ENCODE measurements at regions not wholly inside any gene's neighbourhood (a gene's known extent, or its start where the extent isn't known, plus 50 kb on each side); places are given as distances from the start of the nearest gene placed in this dataset.

DNA sequence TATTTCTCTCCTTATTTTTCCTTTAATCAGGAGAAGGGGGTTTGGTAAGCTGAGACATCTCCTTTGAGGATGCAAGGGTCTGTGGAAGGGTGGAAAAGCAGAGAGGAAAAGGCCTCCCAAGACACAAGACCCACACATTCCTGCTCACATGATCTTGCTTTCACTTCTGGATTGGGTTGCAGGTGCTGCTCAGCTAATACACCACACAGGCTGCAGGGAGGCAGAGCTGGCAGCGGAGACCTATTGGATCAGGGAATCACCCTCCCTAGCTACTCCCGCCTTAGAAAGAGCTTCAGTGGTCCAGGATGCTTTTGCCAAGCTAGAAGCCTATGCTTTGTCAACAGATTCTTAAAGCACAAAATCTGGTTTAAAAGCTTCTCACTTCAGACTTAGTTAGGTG, 87.6 kb upstream of the IL33 start (continued):
- TF ChIP-seq JUNB (IDR thresholded peaks at IDR 0.05; ENCODE audit: unreplicated experiment) = no peak
- no peak for TF ChIP-seq EZH2phosphoT487 (IDR thresholded peaks at IDR 0.05; ENCODE audit: unreplicated experiment)
- TF ChIP-seq POLR2AphosphoS5 (IDR thresholded peaks at IDR 0.05; ENCODE audit: low read depth) = no peak

DNA sequence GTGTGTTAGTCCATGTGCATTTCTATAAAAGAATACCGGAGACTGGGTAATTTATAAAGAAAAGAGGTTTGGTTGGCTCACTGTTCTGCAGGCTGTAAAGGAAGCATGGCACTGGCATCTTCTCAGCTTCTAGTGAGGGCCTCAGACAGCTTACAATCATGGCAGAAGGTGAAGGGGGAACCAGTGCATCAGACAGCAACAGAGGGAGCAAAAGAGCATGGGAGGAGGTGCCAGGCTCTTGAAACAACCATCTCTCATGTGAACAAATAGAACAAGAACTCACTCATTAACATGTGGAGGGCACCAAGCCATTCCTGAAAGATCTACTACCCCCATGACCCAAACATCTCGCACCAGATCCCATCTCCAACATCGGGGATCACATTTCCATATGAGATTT, 89.2 kb upstream of the IL33 start:
- no peak overlapping the region for H3K4me2 ChIP-seq
- no peak overlapping the region for H3K4me3 ChIP-seq
- no peaks in the 10 kb centered on the region for H3K9me3 Mint-ChIP-seq

More for the DNA sequence above, 89.2 kb upstream of the IL33 start:
- Histone ChIP-seq H3K9me2 (ENCODE audit: insufficient read depth) (0 out of 2 replicates have a peak, but pooled peaks cover 3% of the 10 kb centered on the region), H3F3A (replicated peaks; ENCODE audit: low read depth) (no peaks in the 10 kb centered on the region), H3K27ac (ENCODE audit: low read depth) (no peak overlapping the region), H2AFZ (peak overlapping the region; percentile 3; the same call in 1 of the 2 replicates), H3K4me1 (ENCODE audit: insufficient read depth) (no peaks in the 10 kb centered on the region), H4K20me1 (replicated peaks; ENCODE audit: insufficient read depth) (no peaks in the 10 kb centered on the region), H3K27me3 (ENCODE audit: insufficient read depth) (no peaks in the 10 kb centered on the region), H3K79me2 (replicated peaks; ENCODE audit: insufficient read depth) (no peaks in the 10 kb centered on the region), H3K36me3 (ENCODE audit: insufficient read depth) (no peaks in the 10 kb centered on the region)
- H3K36me3 Mint-ChIP-seq (ENCODE audit: low read depth) = no peaks in the 10 kb centered on the region
- no peak overlapping the region for H3K27ac Mint-ChIP-seq
- H3K4me3 Mint-ChIP-seq = no peak overlapping the region
- ATAC-seq (no peak), DNase-seq (ENCODE audit: low spot score) (peak; percentile 15)
- TF ChIP-seq, protein P1, sequence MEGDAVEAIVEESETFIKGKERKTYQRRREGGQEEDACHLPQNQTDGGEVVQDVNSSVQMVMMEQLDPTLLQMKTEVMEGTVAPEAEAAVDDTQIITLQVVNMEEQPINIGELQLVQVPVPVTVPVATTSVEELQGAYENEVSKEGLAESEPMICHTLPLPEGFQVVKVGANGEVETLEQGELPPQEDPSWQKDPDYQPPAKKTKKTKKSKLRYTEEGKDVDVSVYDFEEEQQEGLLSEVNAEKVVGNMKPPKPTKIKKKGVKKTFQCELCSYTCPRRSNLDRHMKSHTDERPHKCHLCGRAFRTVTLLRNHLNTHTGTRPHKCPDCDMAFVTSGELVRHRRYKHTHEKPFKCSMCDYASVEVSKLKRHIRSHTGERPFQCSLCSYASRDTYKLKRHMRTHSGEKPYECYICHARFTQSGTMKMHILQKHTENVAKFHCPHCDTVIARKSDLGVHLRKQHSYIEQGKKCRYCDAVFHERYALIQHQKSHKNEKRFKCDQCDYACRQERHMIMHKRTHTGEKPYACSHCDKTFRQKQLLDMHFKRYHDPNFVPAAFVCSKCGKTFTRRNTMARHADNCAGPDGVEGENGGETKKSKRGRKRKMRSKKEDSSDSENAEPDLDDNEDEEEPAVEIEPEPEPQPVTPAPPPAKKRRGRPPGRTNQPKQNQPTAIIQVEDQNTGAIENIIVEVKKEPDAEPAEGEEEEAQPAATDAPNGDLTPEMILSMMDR (conservative IDR thresholded peaks at IDR 0.05; ENCODE audit: low read depth in 2 of 2) = peak in 1 of 2 experiments; percentile 45; a peak in 2 of 4 replicates
- TF ChIP-seq EZH2 (IDR thresholded peaks at IDR 0.05; ENCODE audit: low read depth, unreplicated experiment) (no peak), JUNB (IDR thresholded peaks at IDR 0.05; ENCODE audit: unreplicated experiment) (no peak), STAT1 (IDR thresholded peaks at IDR 0.05; ENCODE audit: unreplicated experiment) (no peak), NANOG (IDR thresholded peaks at IDR 0.05; ENCODE audit: borderline replicate concordance) (no peak)
- TF ChIP-seq, protein P2, sequence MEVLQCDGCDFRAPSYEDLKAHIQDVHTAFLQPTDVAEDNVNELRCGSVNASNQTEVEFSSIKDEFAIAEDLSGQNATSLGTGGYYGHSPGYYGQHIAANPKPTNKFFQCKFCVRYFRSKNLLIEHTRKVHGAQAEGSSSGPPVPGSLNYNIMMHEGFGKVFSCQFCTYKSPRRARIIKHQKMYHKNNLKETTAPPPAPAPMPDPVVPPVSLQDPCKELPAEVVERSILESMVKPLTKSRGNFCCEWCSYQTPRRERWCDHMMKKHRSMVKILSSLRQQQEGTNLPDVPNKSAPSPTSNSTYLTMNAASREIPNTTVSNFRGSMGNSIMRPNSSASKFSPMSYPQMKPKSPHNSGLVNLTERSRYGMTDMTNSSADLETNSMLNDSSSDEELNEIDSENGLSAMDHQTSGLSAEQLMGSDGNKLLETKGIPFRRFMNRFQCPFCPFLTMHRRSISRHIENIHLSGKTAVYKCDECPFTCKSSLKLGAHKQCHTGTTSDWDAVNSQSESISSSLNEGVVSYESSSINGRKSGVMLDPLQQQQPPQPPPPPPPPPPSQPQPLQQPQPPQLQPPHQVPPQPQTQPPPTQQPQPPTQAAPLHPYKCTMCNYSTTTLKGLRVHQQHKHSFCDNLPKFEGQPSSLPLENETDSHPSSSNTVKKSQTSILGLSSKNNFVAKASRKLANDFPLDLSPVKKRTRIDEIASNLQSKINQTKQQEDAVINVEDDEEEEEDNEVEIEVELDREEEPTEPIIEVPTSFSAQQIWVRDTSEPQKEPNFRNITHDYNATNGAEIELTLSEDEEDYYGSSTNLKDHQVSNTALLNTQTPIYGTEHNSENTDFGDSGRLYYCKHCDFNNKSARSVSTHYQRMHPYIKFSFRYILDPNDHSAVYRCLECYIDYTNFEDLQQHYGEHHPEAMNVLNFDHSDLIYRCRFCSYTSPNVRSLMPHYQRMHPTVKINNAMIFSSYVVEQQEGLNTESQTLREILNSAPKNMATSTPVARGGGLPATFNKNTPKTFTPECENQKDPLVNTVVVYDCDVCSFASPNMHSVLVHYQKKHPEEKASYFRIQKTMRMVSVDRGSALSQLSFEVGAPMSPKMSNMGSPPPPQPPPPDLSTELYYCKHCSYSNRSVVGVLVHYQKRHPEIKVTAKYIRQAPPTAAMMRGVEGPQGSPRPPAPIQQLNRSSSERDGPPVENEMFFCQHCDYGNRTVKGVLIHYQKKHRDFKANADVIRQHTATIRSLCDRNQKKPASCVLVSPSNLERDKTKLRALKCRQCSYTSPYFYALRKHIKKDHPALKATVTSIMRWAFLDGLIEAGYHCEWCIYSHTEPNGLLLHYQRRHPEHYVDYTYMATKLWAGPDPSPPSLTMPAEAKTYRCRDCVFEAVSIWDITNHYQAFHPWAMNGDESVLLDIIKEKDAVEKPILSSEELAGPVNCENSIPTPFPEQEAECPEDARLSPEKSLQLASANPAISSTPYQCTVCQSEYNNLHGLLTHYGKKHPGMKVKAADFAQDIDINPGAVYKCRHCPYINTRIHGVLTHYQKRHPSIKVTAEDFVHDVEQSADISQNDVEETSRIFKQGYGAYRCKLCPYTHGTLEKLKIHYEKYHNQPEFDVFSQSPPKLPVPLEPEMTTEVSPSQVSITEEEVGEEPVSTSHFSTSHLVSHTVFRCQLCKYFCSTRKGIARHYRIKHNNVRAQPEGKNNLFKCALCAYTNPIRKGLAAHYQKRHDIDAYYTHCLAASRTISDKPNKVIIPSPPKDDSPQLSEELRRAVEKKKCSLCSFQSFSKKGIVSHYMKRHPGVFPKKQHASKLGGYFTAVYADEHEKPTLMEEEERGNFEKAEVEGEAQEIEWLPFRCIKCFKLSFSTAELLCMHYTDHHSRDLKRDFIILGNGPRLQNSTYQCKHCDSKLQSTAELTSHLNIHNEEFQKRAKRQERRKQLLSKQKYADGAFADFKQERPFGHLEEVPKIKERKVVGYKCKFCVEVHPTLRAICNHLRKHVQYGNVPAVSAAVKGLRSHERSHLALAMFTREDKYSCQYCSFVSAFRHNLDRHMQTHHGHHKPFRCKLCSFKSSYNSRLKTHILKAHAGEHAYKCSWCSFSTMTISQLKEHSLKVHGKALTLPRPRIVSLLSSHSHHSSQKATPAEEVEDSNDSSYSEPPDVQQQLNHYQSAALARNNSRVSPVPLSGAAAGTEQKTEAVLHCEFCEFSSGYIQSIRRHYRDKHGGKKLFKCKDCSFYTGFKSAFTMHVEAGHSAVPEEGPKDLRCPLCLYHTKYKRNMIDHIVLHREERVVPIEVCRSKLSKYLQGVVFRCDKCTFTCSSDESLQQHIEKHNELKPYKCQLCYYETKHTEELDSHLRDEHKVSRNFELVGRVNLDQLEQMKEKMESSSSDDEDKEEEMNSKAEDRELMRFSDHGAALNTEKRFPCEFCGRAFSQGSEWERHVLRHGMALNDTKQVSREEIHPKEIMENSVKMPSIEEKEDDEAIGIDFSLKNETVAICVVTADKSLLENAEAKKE (CRISPR knock-in tag; IDR thresholded peaks at IDR 0.05) = no peak
- H3K27me3 Mint-ChIP-seq (ENCODE audit: insufficient read depth, low read depth, poor library complexity) = peaks cover 4% of the 10 kb centered on the region
- H3K4me1 Mint-ChIP-seq = peaks cover 3% of the 10 kb centered on the region; the same call in 1 of the 3 replicates

All from GM23338 (cell line).